Testis (tissue), 2 donors: ENCODE measurements at regions not wholly inside any gene's neighbourhood (a gene's known extent, or its start where the extent isn't known, plus 50 kb on each side); places are given as distances from the start of the nearest gene placed in this dataset.

ENCODE experiments used
- DNase-seq: peaks from one replicate; pipeline ENCODE4 v3.0.0-alpha.2; 2019
- H3K27ac ChIP-seq, 2 donors: fragments of 200-600 bp; sonication (generic); one replicate each; pipeline ENCODE4 v1.5.1; 2019
- H3K27me3 ChIP-seq: fragments of 200-600 bp; sonication (generic); one replicate; pipeline ENCODE4 v1.5.1; 2019
- H3K36me3 ChIP-seq: fragments of 200-600 bp; sonication (generic); one replicate; pipeline ENCODE4 v1.5.1; 2017; ENCODE audit warnings: low read depth; ENCODE audit errors: missing control alignments
- H3K4me1 ChIP-seq: fragments of 200-600 bp; sonication (generic); one replicate; pipeline ENCODE4 v1.5.1; 2019
- H3K4me3 ChIP-seq, 2 donors: fragments of 200-600 bp; sonication (generic); one replicate each; pipeline ENCODE4 v1.5.1; 2017 to 2019
- H3K9me3 ChIP-seq: fragments of 200-600 bp; sonication (generic); one replicate; pipeline ENCODE4 v1.5.1; 2017
- POLR2A ChIP-seq: fragments of 450-650 bp; IDR thresholded peaks from one replicate; pipeline ENCODE4 v1.6.1; 2017; ENCODE audit warnings: antibody characterized with exemption, mild to moderate bottlenecking, moderate library complexity
- WGBS, 2 donors: methylation state at CpG; one replicate each; pipeline ENCODE4 v1.1.5; 2018; 5-methylcytosine and 5-hydroxymethylcytosine counted together
- intact Hi-C: fragments of 100-400 bp; cut with DNase I; formaldehyde crosslinking; loops from one replicate; pipeline ENCODE4 v1.15.1; 2023; ENCODE audit warnings: low total_unique reads
- TF ChIP-seq, protein P1 (sequence below), 3 experiments: fragments of 450-650 bp in 2 of 3; fragments of 200-600 bp in 1 of 3; sonication (generic) in 1 of 3; IDR thresholded peaks; one replicate each; pipeline ENCODE4 v1.5.1; 2016 to 2019; ENCODE audit warnings: antibody characterized with exemption in 3 of 3, mild to moderate bottlenecking in 2 of 3, moderate library complexity in 1 of 3

DNA sequence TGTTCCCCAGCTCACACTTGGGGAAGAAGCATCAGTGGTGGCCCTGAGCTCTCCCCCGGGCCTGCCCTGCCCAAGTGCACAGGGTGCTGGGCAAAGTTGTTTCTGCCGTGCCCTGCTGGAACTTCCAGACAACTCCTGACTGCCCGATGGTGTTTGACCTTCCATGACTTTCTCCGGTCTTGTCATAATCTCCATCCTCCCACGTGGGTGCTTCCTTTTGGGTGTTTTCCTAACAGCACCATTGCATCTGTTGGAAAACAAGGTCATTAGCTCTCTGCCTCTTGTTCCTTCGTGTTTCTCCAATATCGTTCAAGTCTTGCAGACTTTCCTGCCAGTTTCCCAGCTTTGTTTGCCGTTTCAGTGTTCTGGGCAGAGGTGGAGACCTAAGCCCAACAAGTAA lies 68.7 kb upstream of the TIAM2 start:
- WGBS, 2 donors, result 48 to 51% methylated on average over 8 of the region's 8 CpGs
- DNase-seq, result no peak
- Histone ChIP-seq H3K4me3 (no peak overlapping the region), H3K36me3 (no peaks in the 10 kb centered on the region), H3K27ac (no peak overlapping the region), H3K4me1 (no peaks in the 10 kb centered on the region), H3K9me3 (no peaks in the 10 kb centered on the region), H3K27me3 (no peaks in the 10 kb centered on the region)
- TF ChIP-seq, protein P1, sequence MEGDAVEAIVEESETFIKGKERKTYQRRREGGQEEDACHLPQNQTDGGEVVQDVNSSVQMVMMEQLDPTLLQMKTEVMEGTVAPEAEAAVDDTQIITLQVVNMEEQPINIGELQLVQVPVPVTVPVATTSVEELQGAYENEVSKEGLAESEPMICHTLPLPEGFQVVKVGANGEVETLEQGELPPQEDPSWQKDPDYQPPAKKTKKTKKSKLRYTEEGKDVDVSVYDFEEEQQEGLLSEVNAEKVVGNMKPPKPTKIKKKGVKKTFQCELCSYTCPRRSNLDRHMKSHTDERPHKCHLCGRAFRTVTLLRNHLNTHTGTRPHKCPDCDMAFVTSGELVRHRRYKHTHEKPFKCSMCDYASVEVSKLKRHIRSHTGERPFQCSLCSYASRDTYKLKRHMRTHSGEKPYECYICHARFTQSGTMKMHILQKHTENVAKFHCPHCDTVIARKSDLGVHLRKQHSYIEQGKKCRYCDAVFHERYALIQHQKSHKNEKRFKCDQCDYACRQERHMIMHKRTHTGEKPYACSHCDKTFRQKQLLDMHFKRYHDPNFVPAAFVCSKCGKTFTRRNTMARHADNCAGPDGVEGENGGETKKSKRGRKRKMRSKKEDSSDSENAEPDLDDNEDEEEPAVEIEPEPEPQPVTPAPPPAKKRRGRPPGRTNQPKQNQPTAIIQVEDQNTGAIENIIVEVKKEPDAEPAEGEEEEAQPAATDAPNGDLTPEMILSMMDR (IDR thresholded peaks at IDR 0.05), result no peak
- TF ChIP-seq POLR2A, result no peak
- intact Hi-C loops, result loop anchor here (5.0 to 10.0 kb wide), 2 partner anchors 242 to 251 kb away; no protein-coding TSS in a partner anchor

DNA sequence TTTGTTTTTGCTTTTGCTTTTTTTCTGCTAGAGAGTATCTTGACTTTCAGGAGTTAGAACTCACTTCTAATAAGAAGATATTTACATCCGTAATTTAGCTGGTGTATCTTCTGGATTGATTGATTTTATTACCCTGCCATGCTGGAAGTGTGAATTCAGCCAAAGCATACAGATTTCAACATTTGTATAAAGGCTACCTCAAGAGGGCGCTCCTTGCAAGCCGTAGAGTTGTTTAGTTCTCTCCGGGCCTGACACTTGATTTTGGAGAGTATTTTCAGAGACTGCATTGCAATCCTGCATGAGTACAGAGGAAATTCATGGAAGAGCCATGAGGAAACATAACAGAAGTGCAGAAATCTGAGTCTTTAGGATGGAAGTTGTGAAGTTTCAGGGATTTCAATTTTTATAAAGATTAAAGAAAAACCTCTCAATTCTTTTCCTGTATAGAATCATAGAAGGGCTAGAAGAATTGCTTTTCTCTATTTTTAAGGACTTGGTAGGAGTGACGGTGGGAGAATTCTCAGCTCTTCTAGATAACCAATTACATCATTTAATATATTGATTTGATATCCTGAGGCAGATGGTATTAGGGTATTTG lies 66.7 kb upstream of the TIAM2 start:
- TF ChIP-seq POLR2A, result no peak
- TF ChIP-seq, protein P1 (IDR thresholded peaks at IDR 0.05), result peak; percentile 61 to 75 (median 72)
- DNase-seq, result peak; percentile 78
- no peak overlapping the region for H3K4me3 ChIP-seq
- H3K27ac ChIP-seq, result no peak overlapping the region
- 26 to 43% methylated on average over 5 of the region's 5 CpGs for WGBS, 2 donors
- no peaks in the 10 kb centered on the region for H3K27me3 ChIP-seq
- intact Hi-C loops, result loop anchor here (5.0 to 10.0 kb wide), 2 partner anchors 244 to 249 kb away; no protein-coding TSS in a partner anchor
- no peaks in the 10 kb centered on the region for H3K36me3 ChIP-seq
- no peaks in the 10 kb centered on the region for H3K4me1 ChIP-seq
- no peaks in the 10 kb centered on the region for H3K9me3 ChIP-seq

DNA sequence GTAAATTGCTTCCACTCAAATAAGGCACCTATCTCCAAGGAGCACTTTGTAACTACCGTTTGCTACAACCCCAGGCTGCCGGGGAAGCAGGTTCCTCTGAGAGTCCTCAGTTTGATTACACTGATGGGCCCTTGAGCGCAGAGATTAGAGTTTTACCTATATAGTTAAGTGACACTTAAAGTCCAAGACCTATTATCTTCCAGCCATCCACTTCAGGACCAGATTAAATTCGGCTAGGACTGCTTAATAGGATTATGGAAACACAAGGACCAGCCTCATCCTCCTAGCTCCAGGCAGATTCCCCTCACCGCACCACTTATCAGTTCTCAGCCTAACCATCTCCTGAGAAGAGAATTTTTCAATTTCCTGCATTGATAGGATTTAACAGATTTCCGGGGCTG lies 64.7 kb upstream of the TIAM2 start:
- Histone ChIP-seq H3K4me1 (no peaks in the 10 kb centered on the region), H3K27me3 (no peaks in the 10 kb centered on the region), H3K36me3 (no peaks in the 10 kb centered on the region), H3K27ac (no peak overlapping the region), H3K4me3 (no peak overlapping the region), H3K9me3 (no peaks in the 10 kb centered on the region)
- WGBS, 2 donors, result 89 to 93% methylated on average over 6 of the region's 6 CpGs
- TF ChIP-seq, protein P1 (IDR thresholded peaks at IDR 0.05), result no peak
- TF ChIP-seq POLR2A, result no peak
- intact Hi-C loops, result no loop called here
- no peak for DNase-seq

DNA sequence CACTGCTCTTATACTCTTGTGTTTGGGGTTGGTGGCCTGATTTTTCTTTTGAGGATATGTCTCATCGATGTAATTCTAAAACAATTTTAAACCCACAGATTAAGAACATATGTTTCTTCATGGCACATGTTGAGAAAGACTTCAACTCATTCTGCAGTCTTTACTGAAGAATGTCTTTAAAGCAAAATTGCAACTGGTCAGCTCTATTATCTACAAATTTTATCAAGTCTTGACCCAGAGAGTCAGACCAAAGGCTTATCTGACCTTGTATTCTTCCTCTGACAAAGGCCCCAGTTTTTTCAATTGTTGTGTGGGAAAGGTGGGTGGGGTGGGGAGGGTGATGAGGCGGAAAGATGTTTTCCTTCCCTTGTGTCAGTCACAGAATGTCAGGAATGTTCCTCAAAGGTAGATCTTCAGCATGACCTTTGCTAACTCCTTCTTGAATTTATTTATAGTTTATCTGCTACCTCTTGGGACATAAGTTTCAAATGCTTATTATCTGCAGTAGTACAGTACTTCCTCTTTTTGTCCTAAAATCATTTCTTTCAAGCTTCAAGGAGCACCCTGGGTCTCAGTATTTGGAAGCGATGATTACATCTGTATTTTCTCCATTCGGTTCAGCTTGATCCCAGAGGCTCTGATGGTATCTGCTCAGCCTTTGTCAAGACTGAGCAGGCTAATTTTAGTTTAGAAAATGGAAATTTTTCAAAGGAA lies 63.2 kb upstream of the TIAM2 start:
- H3K4me1 ChIP-seq, result no peaks in the 10 kb centered on the region
- no peaks in the 10 kb centered on the region for H3K9me3 ChIP-seq
- no peaks in the 10 kb centered on the region for H3K36me3 ChIP-seq
- TF ChIP-seq, protein P1 (IDR thresholded peaks at IDR 0.05), result no peak
- no peak for TF ChIP-seq POLR2A
- no peak for DNase-seq
- intact Hi-C loops, result no loop called here
- no peak overlapping the region for H3K27ac ChIP-seq
- no peak overlapping the region for H3K4me3 ChIP-seq
- 69 to 75% methylated on average over 4 of the region's 4 CpGs for WGBS, 2 donors
- no peaks in the 10 kb centered on the region for H3K27me3 ChIP-seq
